PC-9 (cell line): ENCODE measurements at regions not wholly inside any gene's neighbourhood (a gene's known extent, or its start where the extent isn't known, plus 50 kb on each side); places are given as distances from the start of the nearest gene placed in this dataset.

ENCODE experiments used
- BruUV-seq: library from RNA; stranded (reverse); fragments of 400-500 nt; replicated peaks from 2 replicates; lab custom pipeline; 2021; lab: Mats Ljungman, UMichigan
- CTCF ChIA-PET: fragments of 300-600 bp; sonication (Branson Sonifier 250); formaldehyde crosslinking; loops from one replicate; lab custom pipeline; 2022; ENCODE audit warnings: antibody characterized with exemption; lab: Charles Lee
- POLR2A ChIA-PET: fragments of 300-600 bp; sonication (Branson Sonifier 250); formaldehyde crosslinking; loops from one replicate; lab custom pipeline; 2022; ENCODE audit warnings: antibody characterized with exemption; ENCODE audit not compliant: unreplicated experiment; lab: Charles Lee
- DNase-seq, 2 experiments: peaks; one replicate each; pipeline versions ENCODE4 v3.0.0 to v3.0.0-alpha.2; 2015 to 2022; ENCODE audit warnings: mixed read lengths in 1 of 2
- H2AFZ ChIP-seq: fragments of 200-600 bp; sonication (generic); 2 replicates; pipeline ENCODE4 v1.8.1; 2017; ENCODE audit warnings: antibody characterized with exemption
- H3F3A ChIP-seq: fragments of 200-600 bp; sonication (generic); 2 replicates; pipeline ENCODE4 v1.8.1; 2017; ENCODE audit warnings: antibody characterized with exemption, mild to moderate bottlenecking, low read depth; ENCODE audit not compliant: insufficient read depth
- H3K27ac ChIP-seq: fragments of 200-600 bp; sonication (generic); 2 replicates; pipeline ENCODE4 v1.6.1; 2016; ENCODE audit warnings: mixed run types
- H3K27me3 ChIP-seq: fragments of 200-600 bp; sonication (generic); 2 replicates; pipeline ENCODE4 v1.6.1; 2016; ENCODE audit warnings: low read depth, mixed run types; ENCODE audit not compliant: insufficient read depth
- H3K36me3 ChIP-seq: fragments of 200-600 bp; sonication (generic); 2 replicates; pipeline ENCODE4 v1.6.1; 2016; ENCODE audit warnings: low read depth, mixed run types
- H3K4me1 ChIP-seq: fragments of 200-600 bp; sonication (generic); replicated peaks from 2 replicates; pipeline ENCODE4 v1.6.1; 2016; ENCODE audit warnings: mixed run types; ENCODE audit not compliant: insufficient read depth
- H3K4me2 ChIP-seq: fragments of 200-600 bp; sonication (generic); 2 replicates; pipeline ENCODE4 v1.6.1; 2017; ENCODE audit warnings: mixed run types
- H3K4me3 ChIP-seq: fragments of 200-600 bp; sonication (generic); 2 replicates; pipeline ENCODE4 v1.6.1; 2016; ENCODE audit warnings: mixed run types
- H3K79me2 ChIP-seq: fragments of 200-600 bp; sonication (generic); 2 replicates; pipeline ENCODE4 v1.6.1; 2017; ENCODE audit warnings: low read depth, mixed run types
- H3K9me2 ChIP-seq: fragments of 200-600 bp; sonication (generic); 2 replicates; pipeline ENCODE4 v1.8.1; 2017; ENCODE audit warnings: mild to moderate bottlenecking; ENCODE audit not compliant: insufficient read depth
- H3K9me3 ChIP-seq: fragments of 200-600 bp; sonication (generic); 2 replicates; pipeline ENCODE4 v1.8.1; 2016; ENCODE audit warnings: low read depth; ENCODE audit not compliant: insufficient read depth
- H4K20me1 ChIP-seq: fragments of 200-600 bp; sonication (generic); 2 replicates; pipeline ENCODE4 v1.8.1; 2017; ENCODE audit not compliant: insufficient read depth
- CTCF ChIP-seq: fragments of 200-600 bp; sonication (generic); conservative IDR thresholded peaks from 2 replicates; pipeline ENCODE4 v1.6.1; 2017; ENCODE audit warnings: mixed run types, antibody characterized with exemption, mild to moderate bottlenecking, moderate library complexity
- EZH2 ChIP-seq: fragments of 200-600 bp; sonication (generic); IDR thresholded peaks from 2 replicates; pipeline ENCODE4 v1.8.0; 2017; ENCODE audit warnings: antibody characterized with exemption, low read depth
- intact Hi-C: fragments of 100-400 bp; cut with micrococcal nuclease; formaldehyde crosslinking; loops from one replicate; pipeline ENCODE4 v1.10.0; 2022; ENCODE audit not compliant: unreplicated experiment

GRCh38 chr17:73874008-73874720 is 229.9 kb upstream of the SDK2 start:
- intact Hi-C loops, result no loop called here
- H3K27me3 ChIP-seq, result peaks cover 83% of the 10 kb centered on the region
- no peak overlapping the region for H2AFZ ChIP-seq
- H3K4me3 ChIP-seq, result no peak overlapping the region
- ChIA-PET POLR2A (no interaction called here), CTCF (no interaction called here)
- no TSS peak for BruUV-seq
- H3K4me2 ChIP-seq, result no peak overlapping the region
- H3K4me1 ChIP-seq, result no peaks in the 10 kb centered on the region
- H3K27ac ChIP-seq, result no peak overlapping the region
- no peaks in the 10 kb centered on the region for H3K9me3 ChIP-seq
- DNase-seq, result no peak
- H3K9me2 ChIP-seq, result no peaks in the 10 kb centered on the region
- H4K20me1 ChIP-seq, result no peaks in the 10 kb centered on the region
- no peaks in the 10 kb centered on the region for H3K79me2 ChIP-seq
- H3K36me3 ChIP-seq, result no peaks in the 10 kb centered on the region
- TF ChIP-seq EZH2 (no peak), CTCF (no peak)
- no peaks in the 10 kb centered on the region for H3F3A ChIP-seq

DNA sequence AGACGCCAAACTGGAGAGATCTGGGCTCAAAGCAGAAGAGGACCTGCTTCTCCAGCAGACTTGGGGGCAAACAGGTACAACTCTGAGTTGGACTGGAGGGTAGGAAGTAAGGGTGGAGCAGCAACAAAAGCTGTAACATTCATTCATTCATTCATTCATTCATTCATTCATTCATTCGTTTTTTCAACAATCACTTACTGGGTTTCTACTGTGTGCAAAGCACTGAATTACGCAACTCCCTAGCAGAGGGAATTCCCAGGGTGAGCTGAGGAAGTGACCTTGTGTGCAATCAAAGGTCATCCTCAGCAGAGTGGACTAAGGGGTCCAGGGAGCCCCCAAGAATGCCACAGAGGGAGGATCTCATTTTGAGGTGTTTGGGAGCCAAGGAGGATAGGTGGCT is 231.1 kb upstream of the SDK2 start:
- CTCF ChIA-PET, result no interaction called here
- H3K79me2 ChIP-seq, result no peaks in the 10 kb centered on the region

DNA sequence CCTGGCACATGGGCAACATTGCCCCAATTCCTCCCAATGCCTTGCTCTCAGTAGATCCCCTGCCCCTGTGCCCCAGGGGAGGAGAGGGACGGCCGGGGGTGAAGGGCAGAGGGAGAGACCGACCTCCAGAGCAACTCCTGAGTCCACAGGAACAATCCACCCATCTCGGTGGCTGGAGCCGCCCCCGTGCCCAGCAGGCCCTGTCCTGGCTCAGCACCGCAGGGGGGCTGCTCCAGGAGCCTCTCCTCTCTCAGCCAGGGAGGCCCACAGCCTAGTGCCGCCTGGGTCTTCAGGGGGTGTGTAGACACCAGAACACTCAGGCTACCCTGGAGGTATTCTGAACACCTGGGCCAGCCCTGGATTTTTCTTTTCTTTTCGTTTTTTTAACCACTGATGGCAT is 233.7 kb upstream of the SDK2 start:
- Histone ChIP-seq H3K27ac (no peak overlapping the region), H3F3A (no peaks in the 10 kb centered on the region), H3K4me2 (no peak overlapping the region), H3K4me1 (no peaks in the 10 kb centered on the region), H3K36me3 (no peaks in the 10 kb centered on the region), H3K4me3 (no peak overlapping the region), H3K79me2 (no peaks in the 10 kb centered on the region), H3K9me2 (no peaks in the 10 kb centered on the region), H3K27me3 (peaks cover 93% of the 10 kb centered on the region), H3K9me3 (no peaks in the 10 kb centered on the region), H4K20me1 (no peaks in the 10 kb centered on the region), H2AFZ (no peak overlapping the region)
- BruUV-seq, result no TSS peak
- TF ChIP-seq EZH2, result no peak
- no peak for TF ChIP-seq CTCF
- DNase-seq, result no peak
- intact Hi-C loops, result no loop called here
- ChIA-PET POLR2A (no interaction called here), CTCF (no interaction called here)

More for the DNA sequence above, 231.1 kb upstream of the SDK2 start:
- Histone ChIP-seq H3K4me2 (no peak overlapping the region), H3K4me3 (no peak overlapping the region), H3K27ac (no peak overlapping the region), H3K27me3 (peaks cover 85% of the 10 kb centered on the region), H3K36me3 (no peaks in the 10 kb centered on the region), H2AFZ (no peak overlapping the region), H3K4me1 (no peaks in the 10 kb centered on the region), H3F3A (no peaks in the 10 kb centered on the region), H3K9me2 (no peaks in the 10 kb centered on the region), H4K20me1 (no peaks in the 10 kb centered on the region), H3K9me3 (no peaks in the 10 kb centered on the region)
- no peak for DNase-seq
- POLR2A ChIA-PET, result no interaction called here
- intact Hi-C loops, result no loop called here
- no peak for TF ChIP-seq CTCF
- no peak for TF ChIP-seq EZH2
- no TSS peak for BruUV-seq
